Esophagus squamous epithelium (tissue), 5 donors: ENCODE measurements at regions not wholly inside any gene's neighbourhood (a gene's known extent, or its start where the extent isn't known, plus 50 kb on each side); places are given as distances from the start of the nearest gene placed in this dataset.

Source experiments
- DNase-seq: peaks from one replicate; lab custom pipeline; 2025; lab: John Stamatoyannopoulos, UW
- H3K27ac ChIP-seq, 4 donors: fragments of 200-600 bp; sonication (generic); one replicate each; pipeline ENCODE4 v1.5.1; 2016 to 2019; ENCODE audit warnings: mild to moderate bottlenecking in 1 of 4
- H3K27me3 ChIP-seq, 4 donors: fragments of 200-600 bp; sonication (generic); 1 replicate in 3 of 4; 2 replicates in 1 of 4; pipeline versions ENCODE4 v1.5.1 to v1.6.0; 2017 to 2021; ENCODE audit warnings: antibody characterized with exemption in 1 of 4
- H3K36me3 ChIP-seq, 3 donors: fragments of 200-600 bp; sonication (generic); one replicate each; pipeline ENCODE4 v1.5.1; 2016 to 2019
- H3K4me1 ChIP-seq, 3 donors: fragments of 200-600 bp; sonication (generic); one replicate each; pipeline ENCODE4 v1.5.1; 2017 to 2019
- H3K4me3 ChIP-seq, 4 donors: fragments of 200-600 bp; sonication (generic); 1 replicate in 3 of 4; 2 replicates in 1 of 4; pipeline ENCODE4 v1.5.1; 2016 to 2019; ENCODE audit warnings: mild to moderate bottlenecking in 2 of 4, moderate library complexity in 1 of 4
- H3K9me3 ChIP-seq, 3 donors: fragments of 200-600 bp; sonication (generic); one replicate each; pipeline ENCODE4 v1.5.1; 2016 to 2019
- POLR2A ChIP-seq, 4 donors: fragments of 450-650 bp; IDR thresholded peaks; one replicate each; pipeline ENCODE4 v1.6.1; 2017; ENCODE audit warnings: antibody characterized with exemption in 4 of 4, mild to moderate bottlenecking in 4 of 4, moderate library complexity in 3 of 4
- WGBS, 2 donors: methylation state at CpG; one replicate each; pipeline ENCODE4 v1.1.5; 2018; 5-methylcytosine and 5-hydroxymethylcytosine counted together
- intact Hi-C: fragments of 100-400 bp; cut with DNase I; formaldehyde crosslinking; loops from one replicate; pipeline ENCODE4 v1.15.0; 2022
- small RNA-seq, 4 donors: library from RNA; depleted of rRNA; stranded (forward); fragments of <200 nt; gene quantifications; one replicate each; pipeline ENCODE3, GENCODE V24; 2016
- TF ChIP-seq, protein P1 (sequence below), 6 experiments: fragments of 450-650 bp in 4 of 6; fragments of 200-600 bp in 2 of 6; sonication (generic) in 2 of 6; IDR thresholded peaks; one replicate each; pipeline ENCODE4 v1.5.1; 2016 to 2019; ENCODE audit warnings: antibody characterized with exemption in 6 of 6, mild to moderate bottlenecking in 4 of 6, moderate library complexity in 4 of 6
- donor health status: DM: yes; HTN: yes; CAD: no.

GRCh38 chr11:45337583-45338360 is 51.6 kb upstream of the SYT13 start:
- no peaks in the 10 kb centered on the region for H3K9me3 ChIP-seq
- DNase-seq: no peak
- no peak overlapping the region for H3K4me3 ChIP-seq
- no peaks in the 10 kb centered on the region for H3K36me3 ChIP-seq
- intact Hi-C loops: loop anchor here (10.0 kb wide), 1 partner anchor 403 kb away; no protein-coding TSS in a partner anchor
- H3K27ac ChIP-seq: no peak overlapping the region
- 69 to 83% methylated on average over 6 of the region's 10 CpGs for WGBS, 2 donors
- TF ChIP-seq, protein P1, sequence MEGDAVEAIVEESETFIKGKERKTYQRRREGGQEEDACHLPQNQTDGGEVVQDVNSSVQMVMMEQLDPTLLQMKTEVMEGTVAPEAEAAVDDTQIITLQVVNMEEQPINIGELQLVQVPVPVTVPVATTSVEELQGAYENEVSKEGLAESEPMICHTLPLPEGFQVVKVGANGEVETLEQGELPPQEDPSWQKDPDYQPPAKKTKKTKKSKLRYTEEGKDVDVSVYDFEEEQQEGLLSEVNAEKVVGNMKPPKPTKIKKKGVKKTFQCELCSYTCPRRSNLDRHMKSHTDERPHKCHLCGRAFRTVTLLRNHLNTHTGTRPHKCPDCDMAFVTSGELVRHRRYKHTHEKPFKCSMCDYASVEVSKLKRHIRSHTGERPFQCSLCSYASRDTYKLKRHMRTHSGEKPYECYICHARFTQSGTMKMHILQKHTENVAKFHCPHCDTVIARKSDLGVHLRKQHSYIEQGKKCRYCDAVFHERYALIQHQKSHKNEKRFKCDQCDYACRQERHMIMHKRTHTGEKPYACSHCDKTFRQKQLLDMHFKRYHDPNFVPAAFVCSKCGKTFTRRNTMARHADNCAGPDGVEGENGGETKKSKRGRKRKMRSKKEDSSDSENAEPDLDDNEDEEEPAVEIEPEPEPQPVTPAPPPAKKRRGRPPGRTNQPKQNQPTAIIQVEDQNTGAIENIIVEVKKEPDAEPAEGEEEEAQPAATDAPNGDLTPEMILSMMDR (IDR thresholded peaks at IDR 0.05): no peak
- no peak for TF ChIP-seq POLR2A (IDR thresholded peaks at IDR 0.05)
- H3K27me3 ChIP-seq: peaks cover 0 to 11% (median 0%) of the 10 kb centered on the region in 4 donors
- H3K4me1 ChIP-seq: peaks cover 0 to 15% (median 8%) of the 10 kb centered on the region in 3 donors

- DNase-seq: no peak
- WGBS, 2 donors: 86 to 88% methylated on average over 4 of the region's 4 CpGs
Measured at GRCh38 chr11:45336136-45336535, 50.0 kb upstream of the SYT13 start.

More at GRCh38 chr11:45336136-45336535, 50.0 kb upstream of the SYT13 start:
- no peaks in the 10 kb centered on the region for H3K36me3 ChIP-seq
- H3K27ac ChIP-seq: no peak overlapping the region
- intact Hi-C loops: loop anchor here (10.0 kb wide), 1 partner anchor 401 kb away; no protein-coding TSS in a partner anchor
- peaks cover 0 to 9% (median 0%) of the 10 kb centered on the region in 4 donors for H3K27me3 ChIP-seq
- TF ChIP-seq, protein P1 (IDR thresholded peaks at IDR 0.05): no peak
- TF ChIP-seq POLR2A (IDR thresholded peaks at IDR 0.05): no peak
- H3K9me3 ChIP-seq: no peaks in the 10 kb centered on the region
- no peak overlapping the region for H3K4me3 ChIP-seq
- peaks cover 0 to 25% (median 8%) of the 10 kb centered on the region in 3 donors for H3K4me1 ChIP-seq

Small RNAs in the stretch of these regions (small RNA-seq; reads per million reads assigned to genes)
- 0 reads per million in 4 donors for gene AC103855.4
